Upper lobe of right lung (tissue), 1 donor: ENCODE measurements at regions not wholly inside any gene's neighbourhood (a gene's known extent, or its start where the extent isn't known, plus 50 kb on each side); places are given as distances from the start of the nearest gene placed in this dataset.

Source experiments
- ATAC-seq: fragments of 200-7000 bp; cut with Tn5 transposase; one replicate; pipeline ENCODE4 v1.9.1; 2020; ENCODE audit warnings: mild to moderate bottlenecking, moderate library complexity
- DNase-seq: peaks from one replicate; pipeline ENCODE4 v3.0.0-alpha.2; 2020
- H3K27ac ChIP-seq: fragments of 200-600 bp; one replicate; pipeline ENCODE4 v1.8.0; 2022
- H3K27me3 ChIP-seq: fragments of 200-600 bp; one replicate; pipeline ENCODE4 v1.8.0; 2022; ENCODE audit warnings: mild to moderate bottlenecking
- H3K36me3 ChIP-seq: fragments of 200-600 bp; one replicate; pipeline ENCODE4 v1.8.0; 2022
- H3K4me1 ChIP-seq: fragments of 200-600 bp; one replicate; pipeline ENCODE4 v1.8.0; 2022
- H3K4me3 ChIP-seq: fragments of 200-600 bp; one replicate; pipeline ENCODE4 v1.8.0; 2022; ENCODE audit warnings: mild to moderate bottlenecking
- H3K9me3 ChIP-seq: fragments of 200-600 bp; one replicate; pipeline ENCODE4 v1.8.0; 2022
- CTCF ChIP-seq: fragments of 200-600 bp; IDR thresholded peaks from one replicate; pipeline ENCODE4 v1.8.0; 2022; ENCODE audit warnings: antibody characterized with exemption
- intact Hi-C: fragments of 100-400 bp; cut with DNase I; formaldehyde crosslinking; loops from one replicate; pipeline ENCODE4 v1.11.0; 2022
- donor health status: DM: no; HTN: yes; CAD: no; lungs with severe emphysema.

- H3K4me1 ChIP-seq, result no peaks in the 10 kb centered on the region
- intact Hi-C loops, result no loop called here
Observed at GRCh38 chr13:87287721-87288120, 383.4 kb upstream of the SLITRK5 start.

GRCh38 chr13:87295636-87296035, 375.5 kb upstream of the SLITRK5 start:
- no peaks in the 10 kb centered on the region for H3K27me3 ChIP-seq
- intact Hi-C loops, result no loop called here
- DNase-seq, result no peak

More at GRCh38 chr13:87287721-87288120, 383.4 kb upstream of the SLITRK5 start:
- Histone ChIP-seq H3K27ac (no peak overlapping the region), H3K36me3 (no peaks in the 10 kb centered on the region), H3K4me3 (no peak overlapping the region), H3K27me3 (no peaks in the 10 kb centered on the region), H3K9me3 (no peaks in the 10 kb centered on the region)
- DNase-seq, result no peak
- TF ChIP-seq CTCF, result no peak
- no peak for ATAC-seq

GRCh38 chr13:87302034-87302433, 369.1 kb upstream of the SLITRK5 start:
- Histone ChIP-seq H3K9me3 (no peaks in the 10 kb centered on the region), H3K27ac (no peak overlapping the region), H3K36me3 (no peaks in the 10 kb centered on the region), H3K27me3 (no peaks in the 10 kb centered on the region), H3K4me3 (no peak overlapping the region), H3K4me1 (no peaks in the 10 kb centered on the region)
- no peak for ATAC-seq
- no peak for DNase-seq
- TF ChIP-seq CTCF, result no peak
- intact Hi-C loops, result no loop called here

More at GRCh38 chr13:87295636-87296035, 375.5 kb upstream of the SLITRK5 start:
- Histone ChIP-seq H3K36me3 (no peaks in the 10 kb centered on the region), H3K9me3 (no peaks in the 10 kb centered on the region), H3K4me1 (no peaks in the 10 kb centered on the region), H3K27ac (no peak overlapping the region), H3K4me3 (no peak overlapping the region)
- TF ChIP-seq CTCF, result no peak
- ATAC-seq, result no peak

- intact Hi-C loops, result no loop called here
Observed at GRCh38 chr13:87302931-87303330, 368.2 kb upstream of the SLITRK5 start.

GRCh38 chr13:87311165-87311564, 360.0 kb upstream of the SLITRK5 start:
- intact Hi-C loops, result no loop called here
- H3K27me3 ChIP-seq, result no peaks in the 10 kb centered on the region

More at GRCh38 chr13:87302931-87303330, 368.2 kb upstream of the SLITRK5 start:
- TF ChIP-seq CTCF, result no peak
- Histone ChIP-seq H3K9me3 (no peaks in the 10 kb centered on the region), H3K27ac (no peak overlapping the region), H3K36me3 (no peaks in the 10 kb centered on the region), H3K27me3 (no peaks in the 10 kb centered on the region), H3K4me1 (no peaks in the 10 kb centered on the region), H3K4me3 (no peak overlapping the region)
- DNase-seq (no peak), ATAC-seq (no peak)

More at GRCh38 chr13:87311165-87311564, 360.0 kb upstream of the SLITRK5 start:
- Histone ChIP-seq H3K27ac (no peak overlapping the region), H3K36me3 (no peaks in the 10 kb centered on the region), H3K4me3 (no peak overlapping the region), H3K9me3 (no peaks in the 10 kb centered on the region), H3K4me1 (no peaks in the 10 kb centered on the region)
- TF ChIP-seq CTCF, result no peak
- ATAC-seq, result no peak
- DNase-seq, result no peak
